ENCODE measurements at regions not wholly inside any gene's neighbourhood (a gene's known extent, or its start where the extent isn't known, plus 50 kb on each side); places are given as distances from the start of the nearest gene placed in this dataset.

- intact Hi-C loops (cut with DNase I; ENCODE audit: low total_unique reads): no loop called here
Observed at GRCh38 chr2:236666646-236667204, 97.1 kb downstream of the ACKR3 start.

GRCh38 chr2:236667526-236667925 is 97.9 kb downstream of the ACKR3 start:
- Histone ChIP-seq H3K9me3 (peaks cover 0 to 11% (median 8%) of the 10 kb centered on the region in 4 donors), H3K4me3 (no peak overlapping the region), H3K4me1 (peaks cover 0 to 24% (median 5%) of the 10 kb centered on the region in 4 donors), H3K27ac (no peak overlapping the region), H3K36me3 (no peaks in the 10 kb centered on the region), H3K27me3 (no peaks in the 10 kb centered on the region)
- DNase-seq: no peak
- intact Hi-C loops (cut with DNase I; ENCODE audit: low total_unique reads): no loop called here
- TF ChIP-seq POLR2A (IDR thresholded peaks at IDR 0.05): no peak
- TF ChIP-seq EP300 (IDR thresholded peaks at IDR 0.05): no peak
- TF ChIP-seq, protein P1, sequence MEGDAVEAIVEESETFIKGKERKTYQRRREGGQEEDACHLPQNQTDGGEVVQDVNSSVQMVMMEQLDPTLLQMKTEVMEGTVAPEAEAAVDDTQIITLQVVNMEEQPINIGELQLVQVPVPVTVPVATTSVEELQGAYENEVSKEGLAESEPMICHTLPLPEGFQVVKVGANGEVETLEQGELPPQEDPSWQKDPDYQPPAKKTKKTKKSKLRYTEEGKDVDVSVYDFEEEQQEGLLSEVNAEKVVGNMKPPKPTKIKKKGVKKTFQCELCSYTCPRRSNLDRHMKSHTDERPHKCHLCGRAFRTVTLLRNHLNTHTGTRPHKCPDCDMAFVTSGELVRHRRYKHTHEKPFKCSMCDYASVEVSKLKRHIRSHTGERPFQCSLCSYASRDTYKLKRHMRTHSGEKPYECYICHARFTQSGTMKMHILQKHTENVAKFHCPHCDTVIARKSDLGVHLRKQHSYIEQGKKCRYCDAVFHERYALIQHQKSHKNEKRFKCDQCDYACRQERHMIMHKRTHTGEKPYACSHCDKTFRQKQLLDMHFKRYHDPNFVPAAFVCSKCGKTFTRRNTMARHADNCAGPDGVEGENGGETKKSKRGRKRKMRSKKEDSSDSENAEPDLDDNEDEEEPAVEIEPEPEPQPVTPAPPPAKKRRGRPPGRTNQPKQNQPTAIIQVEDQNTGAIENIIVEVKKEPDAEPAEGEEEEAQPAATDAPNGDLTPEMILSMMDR (IDR thresholded peaks at IDR 0.05): no peak
- TF ChIP-seq POLR2AphosphoS5 (IDR thresholded peaks at IDR 0.05): no peak
- WGBS, 5 donors: 84 to 97% (median 96%) methylated on average over 4 of the region's 4 CpGs

More at GRCh38 chr2:236666646-236667204, 97.1 kb downstream of the ACKR3 start:
- Histone ChIP-seq H3K4me3 (no peak overlapping the region), H3K9me3 (peaks cover 0 to 11% (median 8%) of the 10 kb centered on the region in 4 donors), H3K4me1 (peaks cover 0 to 29% (median 9%) of the 10 kb centered on the region in 4 donors), H3K36me3 (no peaks in the 10 kb centered on the region), H3K27ac (no peak overlapping the region), H3K27me3 (no peaks in the 10 kb centered on the region)
- TF ChIP-seq, protein P1 (IDR thresholded peaks at IDR 0.05): no peak
- no peak for TF ChIP-seq POLR2A (IDR thresholded peaks at IDR 0.05)
- no peak for TF ChIP-seq POLR2AphosphoS5 (IDR thresholded peaks at IDR 0.05)
- no peak for TF ChIP-seq EP300 (IDR thresholded peaks at IDR 0.05)
- DNase-seq: no peak
- WGBS, 5 donors: 92 to 96% (median 94%) methylated on average over 14 of the region's 14 CpGs

DNA sequence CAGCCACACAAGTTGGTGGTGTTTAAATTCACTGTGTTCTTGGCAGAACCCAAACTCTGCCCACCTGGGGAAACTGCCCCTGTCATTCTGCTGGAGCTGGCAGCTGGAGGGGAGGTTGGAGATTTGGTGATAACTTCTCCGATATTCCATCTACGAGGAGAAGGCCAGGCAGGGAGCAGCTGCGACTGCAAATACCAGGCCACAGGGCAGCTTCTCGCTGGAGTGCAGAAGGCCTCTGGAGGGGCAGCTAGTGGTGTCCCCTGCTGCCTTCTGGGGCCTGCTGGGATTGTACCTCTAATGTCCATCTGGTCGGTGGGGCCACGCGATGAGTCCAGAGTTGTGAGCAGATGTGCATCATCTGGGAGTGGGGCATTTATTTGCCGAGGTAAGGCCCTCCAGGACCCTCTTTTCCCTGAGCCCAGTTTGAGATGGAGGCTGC is 98.9 kb downstream of the ACKR3 start:
- intact Hi-C loops (cut with DNase I; ENCODE audit: low total_unique reads): no loop called here
- H3K27ac ChIP-seq: no peak overlapping the region
- whole genome bisulfite sequencing, 5 donors: 55 to 83% (median 65%) methylated on average over 5 to 8 of the region's 8 CpGs

GRCh38 chr2:236670235-236670620 is 100.6 kb downstream of the ACKR3 start:
- no peak for DNase-seq
- H3K4me3 ChIP-seq: no peak overlapping the region
- intact Hi-C loops (cut with DNase I; ENCODE audit: low total_unique reads): no loop called here
- peaks cover 0 to 8% (median 0%) of the 10 kb centered on the region in 4 donors for H3K4me1 ChIP-seq
- H3K9me3 ChIP-seq: peaks cover 0 to 11% (median 8%) of the 10 kb centered on the region in 4 donors
- peak overlapping the region in 1 of 5 donors; percentile 22 for H3K27ac ChIP-seq
- TF ChIP-seq POLR2AphosphoS5 (IDR thresholded peaks at IDR 0.05) (no peak), EP300 (IDR thresholded peaks at IDR 0.05) (no peak), POLR2A (IDR thresholded peaks at IDR 0.05) (no peak)
- TF ChIP-seq, protein P1 (IDR thresholded peaks at IDR 0.05): no peak
- WGBS, 5 donors: 96 to 99% (median 97%) methylated on average over 6 of the region's 6 CpGs
- H3K36me3 ChIP-seq: no peaks in the 10 kb centered on the region
- no peaks in the 10 kb centered on the region for H3K27me3 ChIP-seq

More for the DNA sequence above, 98.9 kb downstream of the ACKR3 start:
- Histone ChIP-seq H3K4me1 (peaks cover 0 to 14% (median under 1%) of the 10 kb centered on the region in 4 donors), H3K4me3 (no peak overlapping the region), H3K27me3 (no peaks in the 10 kb centered on the region), H3K9me3 (peaks cover 0 to 11% (median 8%) of the 10 kb centered on the region in 4 donors), H3K36me3 (no peaks in the 10 kb centered on the region)
- TF ChIP-seq POLR2A (IDR thresholded peaks at IDR 0.05): no peak
- TF ChIP-seq, protein P1 (IDR thresholded peaks at IDR 0.05): no peak
- TF ChIP-seq POLR2AphosphoS5 (IDR thresholded peaks at IDR 0.05): no peak
- no peak for TF ChIP-seq EP300 (IDR thresholded peaks at IDR 0.05)
- DNase-seq: peak in 1 of 2 donors; percentile 48
